ENCODE measurements at regions not wholly inside any gene's neighbourhood (a gene's known extent, or its start where the extent isn't known, plus 50 kb on each side); places are given as distances from the start of the nearest gene placed in this dataset.

GRCh38 chr4:187814737-187815465, 180.7 kb upstream of the ZFP42 start:
- no peak for TF ChIP-seq CTCF (optimal IDR thresholded peaks at IDR 0.05 in 1 of 3, IDR thresholded peaks at IDR 0.05 in 1 of 3, conservative IDR thresholded peaks at IDR 0.05 in 1 of 3; ENCODE audit: extremely low read depth in 1 of 3, insufficient read depth in 2 of 3, low read length in 3 of 3)
- TF ChIP-seq EZH2 (IDR thresholded peaks at IDR 0.05; ENCODE audit: low read length), result no peak
